GM18505 (cell line): ENCODE measurements at regions not wholly inside any gene's neighbourhood (a gene's known extent, or its start where the extent isn't known, plus 50 kb on each side); places are given as distances from the start of the nearest gene placed in this dataset.

Experiments
- ATAC-seq: cut with Tn5 transposase; IDR thresholded peaks from one replicate; pipeline ENCODE4 v1.9.1; 2021; ENCODE audit not compliant: unreplicated experiment
- POLR2A ChIP-seq: IDR thresholded peaks from 4 replicates; pipeline ENCODE4 v1.6.1; 2011; ENCODE audit warnings: borderline replicate concordance; ENCODE audit not compliant: insufficient read depth, insufficient read length; ENCODE audit errors: extremely low read depth

GRCh38 chr2:83784315-83784714, 674.8 kb downstream of the SUCLG1 start:
- no peak for ATAC-seq
- TF ChIP-seq POLR2A, result no peak

- no peak for ATAC-seq
- no peak for TF ChIP-seq POLR2A
These were observed 677.0 kb downstream of the SUCLG1 start for GRCh38 chr2:83782122-83782521.

- TF ChIP-seq POLR2A, result no peak
- no peak for ATAC-seq
These were observed 694.6 kb downstream of the SUCLG1 start for GRCh38 chr2:83764447-83765005.

DNA sequence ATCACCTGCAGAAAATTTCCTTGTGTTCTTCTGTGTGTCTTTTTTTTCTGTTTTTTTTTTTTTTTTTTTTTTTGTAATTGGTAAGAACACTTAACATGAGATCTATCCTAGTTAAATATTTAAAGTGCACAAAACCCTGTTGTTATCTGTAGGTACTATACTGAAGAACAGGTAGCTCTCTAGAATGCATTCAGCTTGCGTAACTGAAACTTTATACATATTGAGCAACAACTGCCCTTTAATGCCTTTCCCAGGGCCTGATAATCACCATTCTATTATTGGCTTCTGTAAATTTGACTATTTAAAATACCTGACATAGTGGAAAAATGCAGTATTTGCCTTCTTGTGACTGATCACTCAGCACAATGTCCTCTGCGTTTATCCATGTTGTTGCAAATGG, 701.8 kb downstream of the SUCLG1 start:
- no peak for TF ChIP-seq POLR2A
- no peak for ATAC-seq

DNA sequence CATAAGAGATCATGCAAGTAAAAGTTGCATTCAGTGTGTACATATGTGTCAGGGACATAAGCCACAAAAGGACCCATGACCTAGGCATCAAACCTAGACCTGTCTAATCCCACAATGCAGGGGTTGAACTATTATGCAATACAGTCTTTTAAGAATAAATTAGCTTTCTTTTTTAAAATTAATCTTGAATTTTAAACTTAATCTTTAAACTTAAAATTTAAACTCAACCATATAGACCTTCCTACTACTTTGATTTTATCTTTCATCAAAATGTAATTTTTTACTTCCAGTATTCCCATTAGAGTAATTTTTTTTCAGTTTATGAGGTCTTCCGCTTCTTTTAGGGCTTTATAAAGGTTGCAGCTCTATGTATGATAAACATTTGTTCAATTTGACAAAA, 702.9 kb downstream of the SUCLG1 start:
- no peak for TF ChIP-seq POLR2A

GRCh38 chr2:83747141-83747540, 711.9 kb downstream of the SUCLG1 start:
- no peak for TF ChIP-seq POLR2A
- ATAC-seq, result no peak

More for the DNA sequence above, 702.9 kb downstream of the SUCLG1 start:
- ATAC-seq, result no peak

GRCh38 chr2:83744855-83745254, 714.2 kb downstream of the SUCLG1 start:
- ATAC-seq, result no peak
- no peak for TF ChIP-seq POLR2A

DNA sequence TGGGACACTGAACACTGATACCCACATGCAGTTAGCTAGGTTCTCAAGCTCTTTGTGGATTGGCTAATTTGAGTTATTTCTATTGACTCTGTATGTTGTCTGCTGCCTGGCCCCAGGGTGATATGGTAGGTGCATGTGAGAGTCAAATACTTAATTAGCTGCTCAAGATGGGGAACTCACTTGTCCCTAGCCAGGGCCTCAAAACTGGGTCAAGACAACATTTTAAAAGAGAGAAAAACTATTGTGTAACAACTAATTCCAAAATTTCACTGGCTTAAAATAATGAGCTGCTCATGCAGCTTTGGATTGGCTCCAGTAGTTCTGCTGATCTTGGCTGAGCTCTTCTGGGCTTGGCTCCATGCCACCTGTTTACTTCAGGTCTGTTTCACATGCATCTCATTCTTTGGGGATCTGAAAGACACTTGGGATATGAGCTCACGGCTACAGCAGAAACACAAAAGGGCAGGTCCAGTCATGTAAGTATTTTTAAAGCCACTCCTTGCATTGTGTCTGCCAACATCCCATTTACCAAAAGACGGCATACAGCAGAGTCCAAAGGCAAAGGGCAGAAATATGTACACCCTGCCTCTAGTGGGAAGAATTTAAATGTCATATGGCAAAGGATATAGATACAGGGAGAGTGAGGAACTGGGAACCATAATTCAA, 716.8 kb downstream of the SUCLG1 start:
- no peak for ATAC-seq
- TF ChIP-seq POLR2A, result no peak

- TF ChIP-seq POLR2A, result no peak
- ATAC-seq, result no peak
These were observed 728.9 kb downstream of the SUCLG1 start for GRCh38 chr2:83730223-83730622.

DNA sequence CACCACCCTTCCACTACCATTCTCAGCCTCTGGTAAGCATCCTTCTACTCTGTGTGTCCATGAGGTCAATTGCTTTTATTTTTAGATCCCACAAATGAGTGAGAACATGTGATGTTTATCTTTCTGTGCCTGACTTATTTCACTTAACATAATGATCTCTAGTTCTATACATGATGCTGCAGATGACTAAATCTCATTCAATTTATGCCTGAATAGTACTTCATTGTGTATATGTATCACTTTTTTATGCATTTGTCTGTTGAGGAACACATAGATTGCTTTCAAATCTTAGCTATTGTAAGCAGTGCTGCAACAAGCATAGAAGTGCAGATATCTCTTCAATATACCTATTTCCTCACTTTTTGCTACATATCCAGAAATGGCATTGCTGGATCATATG, 733.3 kb downstream of the SUCLG1 start:
- TF ChIP-seq POLR2A, result no peak
- no peak for ATAC-seq

- TF ChIP-seq POLR2A, result no peak
- ATAC-seq, result no peak
These were observed 753.9 kb downstream of the SUCLG1 start for GRCh38 chr2:83705146-83705545.

DNA sequence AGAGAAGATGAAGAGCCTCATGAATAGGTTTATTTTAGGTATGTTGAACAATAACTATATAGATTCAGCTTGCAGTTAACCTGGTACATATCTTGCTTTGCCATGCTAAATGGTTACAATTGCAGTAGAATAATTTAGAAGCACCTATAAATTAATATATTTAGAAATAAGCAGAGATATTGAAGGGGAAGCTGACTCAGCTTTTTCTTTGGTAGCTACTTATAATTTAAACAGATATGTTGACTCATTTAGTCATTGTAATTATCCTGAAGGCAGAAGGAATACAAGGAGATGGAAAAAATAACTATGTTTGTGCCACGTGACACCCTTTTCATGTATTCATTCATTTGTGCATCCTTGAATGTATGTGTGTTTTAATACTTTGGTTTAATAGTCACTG, 755.5 kb downstream of the SUCLG1 start:
- no peak for ATAC-seq
- no peak for TF ChIP-seq POLR2A

DNA sequence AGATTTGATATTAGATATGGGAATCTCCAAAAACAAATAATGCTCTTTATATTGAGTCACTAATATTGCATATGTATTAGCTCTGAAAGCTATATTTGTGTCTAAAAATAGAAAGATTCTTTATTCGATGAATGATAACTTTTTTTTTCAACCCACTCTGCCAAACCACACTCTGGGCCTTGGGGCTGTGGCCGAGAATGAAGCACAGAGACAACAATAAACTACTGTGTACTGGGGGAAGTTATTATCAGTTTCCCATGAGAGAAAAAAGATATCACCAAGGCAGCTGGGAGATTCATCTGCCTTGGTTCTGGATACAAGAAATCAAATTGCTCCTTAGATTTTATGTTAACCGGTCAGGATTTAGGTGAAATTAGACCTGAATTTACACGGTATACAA, 762.2 kb downstream of the SUCLG1 start:
- ATAC-seq, result no peak
- TF ChIP-seq POLR2A, result no peak

DNA sequence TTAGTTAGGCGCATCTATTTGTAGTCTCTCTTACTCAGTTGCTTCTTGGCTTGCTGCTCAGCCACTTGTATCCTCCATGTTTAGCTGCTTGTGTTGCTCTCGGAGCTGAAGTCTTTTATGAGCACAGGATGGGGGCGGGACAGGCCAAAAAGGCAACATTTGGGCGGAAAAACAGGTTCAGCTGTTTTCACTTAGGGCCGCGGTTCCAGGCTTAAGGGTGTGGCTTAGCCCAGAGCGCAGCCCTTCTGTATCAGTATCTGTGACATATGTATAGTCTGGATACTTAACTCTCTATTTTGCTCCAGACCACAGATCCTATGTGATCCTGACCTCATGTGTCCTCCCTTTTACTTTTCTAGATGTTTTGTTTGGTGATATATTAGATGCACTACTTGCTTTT, 763.5 kb downstream of the SUCLG1 start:
- TF ChIP-seq POLR2A, result no peak
- no peak for ATAC-seq
